ENCODE measurements at regions not wholly inside any gene's neighbourhood (a gene's known extent, or its start where the extent isn't known, plus 50 kb on each side); places are given as distances from the start of the nearest gene placed in this dataset.

DNA sequence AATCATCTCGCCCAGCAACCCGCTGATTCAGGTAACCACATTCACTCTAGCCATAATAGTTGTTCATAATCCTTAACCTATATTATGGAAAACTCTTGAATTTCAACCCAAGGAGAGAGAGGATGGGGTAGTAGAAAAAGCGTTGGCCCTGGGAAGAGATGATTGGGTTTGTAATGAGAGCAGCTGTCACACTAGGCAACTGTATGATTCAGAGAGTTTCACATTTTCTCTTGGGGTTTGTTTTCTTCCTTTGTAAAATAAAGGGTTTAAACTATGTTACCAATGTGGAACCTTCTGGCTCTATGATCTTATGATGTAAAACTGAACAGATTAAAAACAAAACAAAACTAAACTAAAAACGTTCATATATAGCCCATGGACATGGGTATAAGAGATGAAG, 705.2 kb upstream of the IGFBP3 start:
- Mint-ChIP-seq H3K36me3 (ENCODE audit: insufficient read depth, unreplicated experiment) (no peaks in the 10 kb centered on the region), H3K4me3 (ENCODE audit: low read depth, unreplicated experiment) (no peak overlapping the region), H3K9me3 (ENCODE audit: low read depth, unreplicated experiment) (no peaks in the 10 kb centered on the region), H3K27ac (ENCODE audit: unreplicated experiment) (no peak overlapping the region), H3K27me3 (ENCODE audit: unreplicated experiment) (no peaks in the 10 kb centered on the region), H3K4me1 (ENCODE audit: low read depth, unreplicated experiment) (no peaks in the 10 kb centered on the region)
- no TSS peak for BruUV-seq (replicated peaks)
- no peak for DNase-seq
- CTCF ChIA-PET: no interaction called here
- intact Hi-C loops (cut with micrococcal nuclease; ENCODE audit: unreplicated experiment): no loop called here
- TF ChIP-seq, protein P1, sequence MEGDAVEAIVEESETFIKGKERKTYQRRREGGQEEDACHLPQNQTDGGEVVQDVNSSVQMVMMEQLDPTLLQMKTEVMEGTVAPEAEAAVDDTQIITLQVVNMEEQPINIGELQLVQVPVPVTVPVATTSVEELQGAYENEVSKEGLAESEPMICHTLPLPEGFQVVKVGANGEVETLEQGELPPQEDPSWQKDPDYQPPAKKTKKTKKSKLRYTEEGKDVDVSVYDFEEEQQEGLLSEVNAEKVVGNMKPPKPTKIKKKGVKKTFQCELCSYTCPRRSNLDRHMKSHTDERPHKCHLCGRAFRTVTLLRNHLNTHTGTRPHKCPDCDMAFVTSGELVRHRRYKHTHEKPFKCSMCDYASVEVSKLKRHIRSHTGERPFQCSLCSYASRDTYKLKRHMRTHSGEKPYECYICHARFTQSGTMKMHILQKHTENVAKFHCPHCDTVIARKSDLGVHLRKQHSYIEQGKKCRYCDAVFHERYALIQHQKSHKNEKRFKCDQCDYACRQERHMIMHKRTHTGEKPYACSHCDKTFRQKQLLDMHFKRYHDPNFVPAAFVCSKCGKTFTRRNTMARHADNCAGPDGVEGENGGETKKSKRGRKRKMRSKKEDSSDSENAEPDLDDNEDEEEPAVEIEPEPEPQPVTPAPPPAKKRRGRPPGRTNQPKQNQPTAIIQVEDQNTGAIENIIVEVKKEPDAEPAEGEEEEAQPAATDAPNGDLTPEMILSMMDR (IDR thresholded peaks at IDR 0.05; ENCODE audit: unreplicated experiment): no peak

DNA sequence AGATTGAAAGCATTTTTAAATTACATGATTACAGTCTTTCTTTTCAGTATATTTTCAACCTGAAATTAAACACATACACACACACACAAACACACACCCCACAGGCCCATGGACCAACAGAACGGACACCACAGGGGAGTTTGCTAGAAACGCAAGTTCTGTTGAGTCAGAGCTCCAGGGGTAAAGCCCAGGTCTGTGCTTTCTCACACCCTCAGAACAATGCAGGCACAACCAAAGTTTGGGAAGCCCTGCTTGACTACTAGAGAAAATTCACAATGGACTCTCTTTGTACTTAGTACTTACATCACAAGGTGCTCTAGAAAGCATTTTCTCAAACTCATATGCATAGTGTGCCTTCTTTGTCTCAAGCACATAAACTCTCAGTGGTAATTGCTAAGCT, 704.0 kb upstream of the IGFBP3 start:
- H3K36me3 Mint-ChIP-seq (ENCODE audit: insufficient read depth, unreplicated experiment): no peaks in the 10 kb centered on the region
- no peak for DNase-seq
- no peaks in the 10 kb centered on the region for H3K27me3 Mint-ChIP-seq (ENCODE audit: unreplicated experiment)
- CTCF ChIA-PET: no interaction called here
- H3K27ac Mint-ChIP-seq (ENCODE audit: unreplicated experiment): no peak overlapping the region
- H3K4me3 Mint-ChIP-seq (ENCODE audit: low read depth, unreplicated experiment): no peak overlapping the region
- H3K4me1 Mint-ChIP-seq (ENCODE audit: low read depth, unreplicated experiment): no peaks in the 10 kb centered on the region
- no TSS peak for BruUV-seq (replicated peaks)
- TF ChIP-seq, protein P1 (IDR thresholded peaks at IDR 0.05; ENCODE audit: unreplicated experiment): no peak
- H3K9me3 Mint-ChIP-seq (ENCODE audit: low read depth, unreplicated experiment): no peaks in the 10 kb centered on the region
- intact Hi-C loops (cut with micrococcal nuclease; ENCODE audit: unreplicated experiment): no loop called here

DNA sequence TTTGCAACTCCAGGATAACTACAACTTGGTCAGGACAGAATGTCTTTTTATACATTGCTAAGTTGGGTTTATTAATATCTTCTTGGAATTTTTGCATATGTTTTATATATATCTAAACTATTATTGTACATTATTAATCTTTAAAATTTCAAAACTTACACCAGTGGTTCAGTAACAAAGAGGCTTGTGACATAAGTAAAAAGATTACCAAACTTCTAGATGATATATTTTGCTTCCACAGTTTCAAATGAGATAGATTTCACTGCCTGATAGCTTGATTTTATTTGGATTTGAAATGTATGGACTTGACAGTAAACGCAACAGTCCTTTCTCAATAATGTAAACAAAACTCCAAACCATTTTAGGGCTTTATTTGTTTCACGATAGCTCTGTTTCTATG, 701.2 kb upstream of the IGFBP3 start:
- Mint-ChIP-seq H3K4me3 (ENCODE audit: low read depth, unreplicated experiment) (no peak overlapping the region), H3K27me3 (ENCODE audit: unreplicated experiment) (no peaks in the 10 kb centered on the region), H3K4me1 (ENCODE audit: low read depth, unreplicated experiment) (no peaks in the 10 kb centered on the region), H3K9me3 (ENCODE audit: low read depth, unreplicated experiment) (no peaks in the 10 kb centered on the region), H3K27ac (ENCODE audit: unreplicated experiment) (no peak overlapping the region), H3K36me3 (ENCODE audit: insufficient read depth, unreplicated experiment) (no peaks in the 10 kb centered on the region)
- TF ChIP-seq, protein P1 (IDR thresholded peaks at IDR 0.05; ENCODE audit: unreplicated experiment): no peak
- DNase-seq: no peak
- CTCF ChIA-PET: no interaction called here
- BruUV-seq (replicated peaks): no TSS peak
- intact Hi-C loops (cut with micrococcal nuclease; ENCODE audit: unreplicated experiment): no loop called here

DNA sequence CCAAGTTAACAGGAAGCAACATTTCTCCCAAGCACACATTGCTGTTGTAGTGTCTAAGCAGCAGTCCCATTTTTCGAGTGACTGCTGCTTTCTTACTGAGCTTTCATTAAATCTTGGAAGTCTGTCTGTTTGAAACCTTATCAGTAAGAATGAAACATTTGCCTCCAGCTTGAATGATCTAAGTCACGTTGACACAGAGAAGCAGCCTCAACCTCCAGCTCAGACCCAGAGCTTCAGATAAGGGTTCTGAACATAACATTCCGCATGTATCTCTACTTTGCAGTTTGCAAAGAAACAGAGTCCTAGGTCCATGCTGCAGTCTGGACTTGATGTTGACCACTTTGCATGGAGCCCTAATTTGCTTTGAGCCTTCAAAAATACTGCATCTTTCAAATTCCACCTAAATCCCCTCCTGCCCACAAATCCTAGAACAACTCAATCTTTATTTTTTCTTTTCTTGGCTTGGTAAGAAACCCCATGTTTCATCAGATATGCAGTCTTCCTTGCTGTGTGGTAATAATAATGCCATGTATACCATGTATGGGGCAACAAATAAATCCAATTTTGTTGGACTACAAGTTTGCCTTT, 698.7 kb upstream of the IGFBP3 start:
- TF ChIP-seq, protein P1 (IDR thresholded peaks at IDR 0.05; ENCODE audit: unreplicated experiment): no peak
- CTCF ChIA-PET: interaction anchor here (0.7 kb wide), 1 partner anchor 277 kb away, joined by 5 read pairs; no protein-coding TSS in a partner anchor
- no peaks in the 10 kb centered on the region for H3K36me3 Mint-ChIP-seq (ENCODE audit: insufficient read depth, unreplicated experiment)
- H3K9me3 Mint-ChIP-seq (ENCODE audit: low read depth, unreplicated experiment): no peaks in the 10 kb centered on the region
- H3K27me3 Mint-ChIP-seq (ENCODE audit: unreplicated experiment): no peaks in the 10 kb centered on the region
- no peak overlapping the region for H3K4me3 Mint-ChIP-seq (ENCODE audit: low read depth, unreplicated experiment)
- intact Hi-C loops (cut with micrococcal nuclease; ENCODE audit: unreplicated experiment): no loop called here
- no peaks in the 10 kb centered on the region for H3K4me1 Mint-ChIP-seq (ENCODE audit: low read depth, unreplicated experiment)
- no TSS peak for BruUV-seq (replicated peaks)
- H3K27ac Mint-ChIP-seq (ENCODE audit: unreplicated experiment): no peak overlapping the region
- DNase-seq: no peak

All from Calu3 (cell line).